ENCODE measurements at regions not wholly inside any gene's neighbourhood (a gene's known extent, or its start where the extent isn't known, plus 50 kb on each side); places are given as distances from the start of the nearest gene placed in this dataset.
"Not testable (repeated sequence)": the region's sequence is repeated elsewhere in the genome, so short reads cannot be mapped to it uniquely, and the experiment has no call there.

DNA sequence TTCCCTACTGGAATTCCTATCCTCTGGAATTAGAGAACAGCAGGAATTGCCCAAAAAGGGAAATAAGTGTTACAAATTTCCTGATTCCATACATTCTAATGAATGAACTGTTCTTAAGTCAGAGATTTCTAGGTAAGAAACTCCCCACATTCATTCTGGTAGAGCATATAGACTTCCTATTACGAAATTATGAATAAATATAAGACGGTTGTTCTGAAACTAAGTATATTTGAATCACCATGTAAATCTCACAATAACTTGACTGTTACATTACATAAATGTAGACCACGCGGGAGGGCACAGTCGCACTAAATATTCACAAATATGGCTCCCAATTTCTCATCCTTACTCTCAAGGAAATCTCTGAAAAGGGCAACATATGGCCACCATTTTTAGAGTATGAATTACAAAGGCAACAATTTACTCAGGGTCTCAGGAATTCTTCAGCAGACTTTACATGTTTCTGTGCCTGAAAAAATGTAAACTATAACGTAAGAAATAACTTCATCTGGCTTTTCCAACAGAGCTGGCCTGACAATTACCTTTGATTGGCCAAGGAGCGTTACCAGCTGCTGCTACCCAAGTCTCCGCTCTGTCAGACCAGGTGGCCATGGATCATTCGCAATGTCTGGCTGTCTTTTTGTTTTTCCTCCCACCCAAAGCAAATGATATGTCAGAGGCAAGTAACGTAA, 115.8 kb downstream of the MPP7 start:
- DNase-seq (ENCODE audit: low read depth in 3 of 3): no peak

DNA sequence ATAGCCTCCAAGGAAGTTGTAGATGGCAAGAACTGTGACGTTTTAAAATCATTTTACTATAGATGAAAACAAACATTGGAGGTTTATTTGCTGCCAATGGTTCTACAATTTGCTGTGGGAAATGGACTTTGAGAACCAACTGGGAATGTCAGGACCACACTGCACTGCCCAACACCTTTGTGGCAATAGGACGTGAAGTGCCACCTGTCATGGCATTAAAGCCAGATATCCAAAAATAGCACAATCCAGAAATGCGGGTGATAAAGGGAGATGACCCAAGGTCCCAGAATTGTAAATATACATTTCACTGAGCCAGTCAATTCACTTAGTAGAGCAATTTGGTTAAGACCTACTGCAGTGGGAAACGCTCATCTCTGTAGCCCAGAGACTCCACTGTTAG, 116.4 kb downstream of the MPP7 start:
- DNase-seq (ENCODE audit: low read depth in 3 of 3): no peak

DNA sequence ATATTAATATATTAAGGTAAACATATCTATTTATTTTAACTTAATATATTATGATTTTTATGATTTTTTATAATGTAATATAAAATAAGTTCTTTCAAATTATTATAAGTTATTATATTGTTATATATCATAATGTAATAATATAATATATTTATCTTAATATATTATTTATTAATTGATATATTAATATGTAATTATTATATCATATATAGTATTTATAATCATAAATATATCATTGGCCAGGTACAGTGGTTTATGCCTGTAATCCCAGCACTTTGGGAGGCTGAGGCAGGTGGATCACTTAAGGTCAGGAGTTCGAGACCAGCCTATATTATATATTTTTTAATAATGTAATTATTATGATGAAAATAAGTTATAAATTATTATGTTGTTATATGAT, 118.1 kb downstream of the MPP7 start:
- no peak for DNase-seq (ENCODE audit: low read depth in 3 of 3)

DNA sequence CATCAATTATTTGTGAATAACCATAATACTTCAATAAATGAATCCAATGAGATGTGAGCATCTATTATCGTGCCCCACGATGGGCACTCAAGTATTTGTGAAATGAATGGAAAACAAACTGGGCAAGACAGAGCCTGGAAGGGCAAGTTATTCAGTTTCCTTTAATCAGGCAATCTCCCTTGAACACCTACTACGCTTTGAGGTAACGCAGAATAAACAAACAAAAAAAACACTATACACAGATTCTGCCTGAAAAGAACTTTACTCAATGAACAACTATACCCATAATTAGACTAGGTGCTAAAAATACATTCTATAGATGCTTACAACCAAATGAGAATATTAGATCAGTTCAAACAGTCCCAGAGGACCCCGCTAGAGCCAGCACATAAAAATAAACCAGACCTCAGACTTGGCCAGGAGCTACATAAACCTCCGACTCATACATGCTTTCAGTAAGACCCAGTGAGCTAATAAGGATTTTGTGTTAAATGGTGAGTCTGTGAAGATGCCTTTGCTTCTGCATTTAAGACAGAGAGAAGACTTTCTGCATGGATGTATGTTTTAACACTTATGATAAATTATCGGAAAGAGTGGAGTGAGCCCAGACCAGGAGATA, 121.3 kb downstream of the MPP7 start:
- DNase-seq (ENCODE audit: low read depth in 3 of 3): no peak

DNA sequence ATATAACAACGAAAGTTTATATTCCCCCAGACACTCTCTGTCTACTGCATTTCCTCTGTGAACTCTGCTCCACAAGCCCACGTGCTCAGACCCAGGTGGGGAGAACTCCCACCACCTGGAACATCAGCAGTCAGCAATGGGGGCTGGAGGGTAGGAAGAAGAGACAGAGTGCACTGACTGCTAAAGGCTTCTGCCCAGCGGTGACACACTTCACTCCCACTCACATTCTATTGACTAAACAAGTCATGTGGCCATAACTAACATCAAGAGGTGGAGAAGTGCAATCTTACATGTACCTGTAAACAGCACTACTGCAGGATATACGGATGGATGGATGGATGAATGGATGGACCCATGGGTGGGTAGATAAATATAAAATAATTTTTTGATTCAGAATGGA, 122.2 kb downstream of the MPP7 start:
- no peak for DNase-seq (ENCODE audit: low read depth in 3 of 3)

DNA sequence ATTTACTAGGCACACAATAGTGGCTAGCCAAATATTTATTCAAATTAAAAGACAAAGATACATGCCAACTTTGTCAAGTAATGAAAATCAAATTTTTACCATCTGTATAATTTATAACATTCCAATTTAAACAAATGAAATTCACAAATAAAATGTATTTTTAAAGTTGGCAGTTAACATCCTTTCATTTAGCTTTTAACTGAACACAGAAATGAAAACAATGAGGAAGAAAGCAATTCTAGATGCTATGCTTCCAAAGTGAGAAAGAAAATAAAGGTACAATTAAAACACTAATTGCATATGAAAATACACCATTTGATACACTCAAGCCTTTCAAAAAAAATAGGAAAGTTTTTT, 123.1 kb downstream of the MPP7 start:
- DNase-seq (ENCODE audit: low read depth in 3 of 3): no peak

DNA sequence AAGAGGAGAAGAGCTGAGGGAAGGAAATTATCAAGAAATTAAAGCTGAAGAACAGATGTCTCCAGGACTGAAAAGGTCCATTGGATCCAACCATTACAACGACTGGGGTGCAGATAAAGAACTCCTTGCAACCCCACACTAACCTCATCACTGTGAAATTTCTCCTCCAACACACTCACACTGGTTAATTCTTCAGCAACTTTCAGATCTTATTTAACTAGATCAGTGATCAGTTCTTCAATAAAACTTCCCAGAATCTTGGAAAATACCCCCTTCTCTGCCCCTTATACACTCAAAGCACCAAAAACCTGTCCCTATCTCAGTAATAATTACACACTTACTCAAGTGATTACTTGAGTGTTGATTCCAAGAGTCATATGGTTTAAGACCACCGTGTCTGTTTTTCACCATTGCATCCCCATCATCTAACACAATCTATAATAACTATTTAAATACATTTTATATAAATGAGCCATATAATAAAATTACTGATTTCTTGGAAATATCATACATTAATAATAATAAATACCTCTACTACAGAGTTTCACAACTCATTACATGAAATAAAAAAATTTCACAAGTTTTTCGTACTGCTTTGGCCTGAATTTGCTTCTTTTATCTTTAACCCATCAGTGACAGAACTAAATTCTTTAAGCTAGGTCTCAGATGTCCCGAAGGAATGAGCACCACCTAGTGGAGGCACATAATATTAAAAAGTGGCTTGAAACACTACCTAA, 123.7 kb downstream of the MPP7 start:
- peak in 1 of 3 experiments; percentile 23 for DNase-seq (ENCODE audit: low read depth in 3 of 3)

DNA sequence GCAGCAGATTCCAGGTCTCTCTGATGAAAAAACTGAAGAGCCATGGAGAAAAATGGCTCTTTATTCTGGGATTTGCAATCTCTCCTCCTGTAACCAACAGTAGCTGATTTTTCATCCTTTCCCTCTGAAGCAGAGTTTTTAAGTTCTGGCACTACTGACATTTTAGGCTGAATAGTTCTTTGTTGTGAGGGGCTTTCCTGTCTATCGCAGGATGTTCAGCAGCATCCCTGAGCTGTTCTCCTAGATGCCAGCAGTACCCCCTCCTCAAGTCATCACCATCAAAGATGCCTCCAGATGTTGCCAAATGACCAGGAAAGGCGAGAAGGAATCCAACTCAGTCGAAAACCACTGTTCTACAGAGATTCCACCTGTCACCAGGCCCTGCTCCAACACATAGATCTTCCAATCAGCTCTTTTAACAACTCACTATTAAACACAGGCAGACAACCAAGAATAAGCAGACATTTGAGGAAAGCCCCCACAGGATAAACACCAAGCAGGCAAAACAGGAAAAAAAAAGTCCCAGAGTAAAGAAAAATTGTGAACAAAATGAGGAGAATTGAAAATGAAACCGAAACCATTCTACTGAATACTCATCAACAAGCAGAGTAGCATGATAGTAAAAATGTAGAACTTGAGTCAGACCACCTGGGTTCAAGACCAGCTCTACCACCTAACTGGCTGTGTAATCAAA, 124.8 kb downstream of the MPP7 start:
- DNase-seq (ENCODE audit: low read depth in 3 of 3): no peak

DNA sequence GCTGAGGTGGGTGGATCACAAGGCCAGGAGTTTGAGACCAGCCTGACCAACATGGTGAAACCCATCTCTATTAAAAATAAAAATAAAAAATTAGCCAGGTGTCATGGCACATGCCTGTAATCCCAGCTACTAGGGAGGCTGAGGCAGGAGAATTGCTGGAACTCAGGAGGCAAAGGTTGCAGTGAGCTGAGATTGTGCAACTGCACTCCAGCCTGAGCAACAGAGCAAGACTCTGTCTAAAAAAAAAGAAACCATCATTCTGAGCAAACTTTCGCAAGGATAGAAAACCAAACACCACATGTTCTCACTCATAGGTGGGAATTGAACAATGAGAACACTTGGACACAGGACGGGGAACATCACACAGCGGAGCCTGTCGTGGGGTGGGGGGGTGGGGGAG, 126.4 kb downstream of the MPP7 start:
- DNase-seq (ENCODE audit: low read depth in 3 of 3): not testable (repeated sequence)

DNA sequence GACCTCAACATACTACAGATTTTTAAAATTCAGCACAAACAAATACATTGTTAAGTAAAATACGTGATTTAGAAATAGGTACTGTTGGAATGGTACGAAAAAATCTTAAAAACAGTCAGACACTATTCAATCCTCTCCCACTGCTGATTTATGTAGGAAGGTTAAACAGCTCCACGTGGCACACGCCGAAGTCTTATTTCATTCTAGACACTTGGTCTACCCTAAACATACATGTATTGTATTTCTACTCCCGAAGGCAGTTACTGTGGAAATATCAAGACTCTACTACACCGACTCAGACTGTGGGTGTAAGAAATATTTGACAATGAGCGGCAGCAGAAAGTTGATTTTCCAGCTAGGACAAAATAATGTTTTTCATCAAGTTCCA, 130.6 kb downstream of the MPP7 start:
- no peak for DNase-seq (ENCODE audit: low read depth in 3 of 3)

DNA sequence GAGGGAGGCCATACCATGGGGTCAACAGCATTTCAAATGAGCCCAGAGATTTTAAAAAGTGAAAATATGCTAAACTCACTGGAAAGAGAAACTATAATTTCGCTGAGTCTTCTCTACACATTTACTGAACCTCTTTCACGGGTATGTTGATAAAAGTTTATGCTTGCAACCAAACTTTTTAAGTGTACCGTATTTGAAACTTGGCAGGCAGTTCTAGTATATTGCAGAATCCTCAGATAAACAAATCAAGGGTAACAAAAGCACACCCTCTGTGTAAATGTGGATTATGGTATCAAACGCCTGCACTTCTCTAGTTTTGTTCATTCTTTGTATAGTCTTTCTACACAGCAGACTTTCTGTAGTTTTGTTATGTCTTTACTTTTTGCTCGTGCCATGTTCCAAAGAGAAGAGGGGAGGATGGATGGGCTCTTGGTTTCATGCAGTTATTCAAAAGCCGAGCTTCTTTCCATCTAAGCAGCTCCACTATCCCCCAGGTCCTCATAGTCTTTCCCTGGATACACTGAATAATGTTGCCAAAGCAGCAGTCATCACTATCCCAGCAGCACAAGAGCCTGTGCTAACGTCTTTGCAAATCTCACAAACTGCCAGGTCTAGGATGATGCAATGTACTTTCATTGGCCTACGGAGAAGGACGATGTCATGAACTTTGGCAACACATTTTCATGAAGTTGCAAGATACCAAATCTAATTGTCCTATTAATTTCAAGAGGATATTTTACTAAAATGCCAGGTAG, 131.2 kb downstream of the MPP7 start:
- DNase-seq (ENCODE audit: low read depth in 3 of 3): no peak

DNA sequence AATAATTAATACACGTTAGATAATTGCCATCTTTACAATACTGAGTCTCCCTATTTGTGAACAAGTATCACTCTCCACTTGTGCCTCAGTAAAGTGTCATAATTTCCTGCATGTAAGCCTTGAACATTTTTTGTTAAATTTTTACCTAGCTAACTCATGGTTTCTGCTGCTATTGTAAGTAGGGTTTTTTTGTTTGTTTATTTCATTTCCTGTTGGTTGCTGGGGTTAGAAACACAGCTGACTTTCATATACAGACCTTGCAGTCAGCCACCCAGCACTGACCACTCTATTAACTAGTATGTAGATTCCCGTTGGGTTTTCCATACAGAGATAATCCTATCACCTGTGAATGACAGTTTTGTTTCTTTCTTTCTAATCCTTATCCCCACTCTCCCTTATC, 133.3 kb downstream of the MPP7 start:
- DNase-seq (ENCODE audit: low read depth in 3 of 3): no peak

DNA sequence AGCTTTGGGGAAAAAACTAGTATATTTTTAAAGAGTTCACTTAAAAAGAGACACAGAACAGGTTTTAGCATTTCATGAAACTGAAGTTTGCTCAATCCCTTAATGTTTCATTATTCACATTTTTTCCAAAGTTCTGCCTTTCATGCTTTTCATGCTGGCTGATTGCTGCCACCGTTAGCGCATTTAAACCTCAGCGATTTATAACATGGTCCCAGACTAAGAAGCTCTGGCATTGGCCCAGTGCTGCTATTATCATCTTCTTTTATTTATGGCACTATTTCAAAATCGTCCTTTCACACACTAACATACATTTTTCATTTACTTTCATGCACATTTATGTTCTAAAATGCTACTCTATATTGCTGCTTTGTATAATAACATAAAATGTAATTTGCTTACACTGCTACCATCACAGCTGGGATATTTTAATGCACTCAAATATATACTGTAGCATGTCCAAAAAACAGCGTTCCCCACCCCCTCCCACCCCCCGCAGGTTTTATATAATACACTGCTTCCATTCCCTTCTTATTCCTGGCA, 141.9 kb downstream of the MPP7 start:
- DNase-seq (ENCODE audit: low read depth in 3 of 3): no peak

DNA sequence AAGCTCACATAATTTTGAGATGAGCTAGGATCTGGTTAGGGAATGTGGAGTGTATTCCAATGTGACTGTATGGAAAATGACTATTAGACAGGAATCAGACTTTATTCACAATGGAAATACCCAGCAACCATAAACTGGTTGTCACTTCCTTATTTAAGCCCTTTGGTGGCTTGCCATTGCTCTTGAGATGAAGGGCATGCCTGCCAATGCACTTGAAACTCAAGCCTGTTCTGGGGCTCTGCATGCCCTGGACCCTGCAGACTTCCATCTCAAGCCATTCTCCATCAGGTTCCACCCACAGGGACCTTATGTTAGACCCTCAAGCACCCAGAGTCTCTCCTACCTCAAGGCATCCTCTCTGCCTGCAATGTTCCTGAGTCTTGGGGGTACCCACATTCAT, 145.5 kb downstream of the MPP7 start:
- DNase-seq (ENCODE audit: low read depth in 3 of 3): no peak

DNA sequence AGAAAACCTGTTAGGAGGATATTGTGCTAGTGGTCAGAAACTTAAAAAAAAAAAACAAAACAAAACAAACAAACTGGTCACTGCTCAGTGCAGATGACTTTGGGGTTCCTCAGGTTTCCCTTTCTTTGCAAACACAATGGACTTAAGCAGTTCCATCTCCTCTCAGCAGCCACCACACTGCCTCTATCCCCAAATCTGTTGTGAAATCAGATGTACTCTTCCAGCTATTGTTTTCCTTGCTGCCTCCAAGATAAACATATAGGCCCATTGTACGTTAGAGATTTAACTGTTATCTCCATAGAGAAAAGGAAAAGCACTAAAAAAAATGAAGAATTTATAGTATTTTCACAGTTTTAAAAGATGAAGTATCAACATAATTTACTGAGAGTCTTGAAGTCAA, 147.1 kb downstream of the MPP7 start:
- no peak for DNase-seq (ENCODE audit: low read depth in 3 of 3)

DNA sequence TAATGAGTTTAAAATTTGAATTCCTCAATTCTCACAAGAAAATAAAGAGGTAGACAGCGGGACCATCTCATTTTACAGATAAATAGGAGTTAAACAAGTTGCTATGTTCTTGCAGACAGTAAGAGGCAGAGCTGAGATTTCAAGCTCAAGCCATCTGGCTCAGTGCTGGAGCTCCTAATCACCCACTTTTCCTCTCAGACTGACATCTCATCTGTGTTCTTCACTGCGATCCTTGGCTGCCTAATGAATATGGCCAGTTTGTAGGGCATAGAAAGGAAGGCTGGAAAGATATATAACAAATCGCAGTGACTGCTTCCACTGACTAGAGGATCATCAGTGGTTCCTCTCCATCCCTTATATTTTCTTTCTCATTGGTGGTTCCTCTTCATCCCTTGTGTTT, 151.2 kb downstream of the MPP7 start:
- DNase-seq (ENCODE audit: low read depth in 3 of 3): no peak

DNA sequence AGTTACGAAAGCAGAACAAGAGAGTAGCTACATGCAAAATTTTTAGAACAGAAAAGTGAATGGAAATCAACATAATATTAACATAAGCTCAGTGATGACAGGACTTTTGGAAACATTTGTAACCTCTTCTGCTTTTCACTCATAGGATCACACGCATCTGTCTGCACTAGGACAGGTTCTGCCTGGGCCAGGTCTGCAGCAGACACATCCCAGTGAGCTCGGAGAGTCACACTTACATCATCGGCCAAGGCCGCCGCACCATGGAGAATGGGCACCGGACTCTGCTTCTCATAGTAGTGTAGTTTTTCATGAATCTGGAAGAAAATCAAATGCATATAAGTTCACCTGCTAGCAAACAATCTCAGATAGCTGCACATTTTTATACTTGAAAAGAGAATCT, 150.9 kb upstream of the ODAD2 start:
- DNase-seq (ENCODE audit: low read depth in 3 of 3): no peak

DNA sequence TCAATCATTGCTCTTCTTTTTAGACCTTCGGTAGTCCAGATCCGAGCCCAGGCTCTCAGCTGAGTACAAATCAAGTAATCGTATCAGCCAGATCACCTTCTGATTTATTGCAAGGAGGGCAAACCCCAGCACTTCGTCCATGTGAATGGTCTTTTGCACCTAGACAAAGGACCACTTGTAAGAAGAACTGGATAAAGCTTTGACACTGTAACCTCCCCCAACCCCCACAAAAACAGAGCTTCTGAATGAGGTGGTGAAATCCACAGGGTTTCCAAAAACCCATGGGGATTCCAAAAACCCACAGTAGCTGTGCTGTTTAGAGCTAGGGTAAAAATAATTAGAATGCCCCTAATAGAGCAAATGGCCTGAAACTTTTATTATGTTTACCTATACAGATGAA, 148.8 kb upstream of the ODAD2 start:
- no peak for DNase-seq (ENCODE audit: low read depth in 3 of 3)

DNA sequence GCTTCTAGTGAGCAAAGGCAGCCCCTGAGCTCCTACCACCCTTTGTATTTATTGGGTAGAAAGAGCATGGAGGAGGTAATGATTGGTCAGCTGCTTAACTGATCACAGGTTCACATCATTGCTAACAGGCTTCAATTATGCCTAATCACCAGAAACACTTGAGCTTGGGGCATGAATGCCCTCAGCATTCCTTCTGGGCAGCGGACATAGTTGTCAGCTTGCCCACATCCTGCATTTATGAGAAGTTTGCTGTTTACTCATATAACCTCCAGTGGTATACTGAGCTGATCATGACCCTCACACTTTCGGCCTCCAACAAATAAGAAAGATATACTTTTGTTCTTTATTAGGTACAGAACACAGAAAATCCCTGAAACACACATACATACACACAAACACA, 140.3 kb upstream of the ODAD2 start:
- no peak for DNase-seq (ENCODE audit: low read depth in 3 of 3)

DNA sequence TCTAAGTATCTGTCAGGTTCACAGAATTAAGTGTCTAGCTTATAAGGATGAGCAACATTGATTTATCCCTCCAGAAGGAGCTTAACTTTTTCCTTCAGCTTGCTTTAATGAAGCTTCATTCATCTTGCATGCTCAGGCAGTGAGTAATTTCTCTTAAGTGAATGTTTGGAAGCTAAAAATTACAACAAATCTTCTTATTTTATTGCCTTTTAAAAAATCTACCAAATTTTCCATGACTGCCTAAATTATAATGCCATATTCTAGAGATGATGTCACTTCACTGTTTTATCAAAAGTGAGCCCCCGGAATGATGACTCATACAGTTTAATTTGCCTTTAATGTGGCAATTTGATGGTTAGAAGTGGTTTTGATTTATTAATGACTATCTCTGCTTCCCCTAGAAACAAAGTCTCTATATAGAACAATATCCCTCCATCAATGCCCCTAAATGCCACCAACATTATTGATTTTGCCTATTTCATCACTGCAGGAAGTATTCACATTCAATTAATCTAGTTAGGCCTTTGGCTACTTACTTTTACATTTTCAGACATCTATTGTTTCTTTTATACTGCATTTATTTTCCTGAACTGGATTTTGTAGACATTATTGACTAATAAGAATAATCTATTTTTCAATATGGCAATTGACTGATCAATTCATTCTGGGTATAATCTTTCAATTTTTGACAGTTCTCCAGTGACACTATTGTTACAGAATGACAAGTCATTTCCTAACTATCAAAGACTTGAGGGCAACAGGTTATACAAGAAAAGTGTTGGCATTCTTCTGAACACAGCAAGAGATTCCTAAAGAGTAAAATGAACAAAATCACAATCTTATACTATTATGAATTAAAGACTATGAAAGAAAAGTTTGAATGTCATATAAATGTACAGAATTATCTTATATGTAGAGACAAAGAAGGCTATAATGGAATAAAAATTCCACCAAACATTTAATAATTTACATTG, 139.3 kb upstream of the ODAD2 start:
- DNase-seq (ENCODE audit: low read depth in 3 of 3): no peak

DNA sequence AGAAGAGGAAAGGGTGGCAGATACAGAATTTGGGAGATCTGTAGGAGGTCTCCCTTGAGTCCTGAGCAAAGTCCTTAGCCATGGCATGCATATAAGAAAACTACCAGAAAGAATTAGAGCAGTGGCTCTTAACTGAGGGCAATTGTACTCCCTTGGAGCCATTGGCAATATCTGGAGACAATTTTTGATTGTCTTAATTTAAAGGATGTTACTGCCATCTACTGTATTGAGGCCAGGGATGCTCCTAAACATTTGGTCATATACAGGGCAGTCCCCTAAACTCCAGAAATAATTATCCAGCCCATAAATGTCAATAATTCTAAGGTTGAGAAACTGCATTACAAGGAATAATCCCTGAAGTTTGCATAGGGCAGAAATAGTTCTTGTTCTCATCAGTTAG, 136.4 kb upstream of the ODAD2 start:
- DNase-seq (ENCODE audit: low read depth in 3 of 3): no peak
